ENCODE measurements at regions not wholly inside any gene's neighbourhood (a gene's known extent, or its start where the extent isn't known, plus 50 kb on each side); places are given as distances from the start of the nearest gene placed in this dataset.

DNA sequence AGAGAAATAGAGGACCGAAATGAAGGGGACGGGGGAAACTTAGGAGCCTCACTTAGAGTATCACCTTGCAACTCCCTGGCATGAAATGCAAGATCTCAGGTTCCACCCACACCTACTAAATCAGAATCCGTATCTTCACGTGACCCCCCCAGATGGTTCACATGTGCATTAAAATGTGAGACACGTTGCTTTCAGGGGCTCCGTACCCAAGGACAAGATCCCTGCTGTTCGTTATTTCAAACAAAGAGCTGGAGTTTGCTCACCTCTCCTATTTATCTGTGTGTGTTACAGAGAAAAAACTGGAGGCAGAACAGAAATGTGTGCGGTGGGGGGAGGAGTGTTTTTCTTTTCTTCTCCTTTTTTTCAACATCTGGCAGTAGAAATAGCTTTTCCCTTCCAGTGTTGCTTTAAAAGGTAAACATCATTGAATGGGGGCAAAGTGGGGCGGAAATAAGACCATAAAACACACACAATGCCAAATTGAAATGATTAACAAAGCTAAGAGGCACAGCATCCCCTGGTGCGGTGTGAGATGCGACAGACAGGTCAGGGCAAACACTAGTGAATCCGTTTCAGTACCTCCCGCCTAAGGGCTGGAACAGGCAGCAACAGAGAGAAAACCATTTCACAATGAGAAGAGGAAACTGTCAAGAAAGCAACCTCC is 145.4 kb downstream of the SOX9 start:
- TF ChIP-seq TCF7 (CRISPR knock-in tag; IDR thresholded peaks at IDR 0.05; ENCODE audit: low read depth), result no peak
- no peak for TF ChIP-seq EMX1 (CRISPR knock-in tag; IDR thresholded peaks at IDR 0.05)
- TF ChIP-seq, protein P1, sequence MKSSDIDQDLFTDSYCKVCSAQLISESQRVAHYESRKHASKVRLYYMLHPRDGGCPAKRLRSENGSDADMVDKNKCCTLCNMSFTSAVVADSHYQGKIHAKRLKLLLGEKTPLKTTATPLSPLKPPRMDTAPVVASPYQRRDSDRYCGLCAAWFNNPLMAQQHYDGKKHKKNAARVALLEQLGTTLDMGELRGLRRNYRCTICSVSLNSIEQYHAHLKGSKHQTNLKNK (CRISPR knock-in tag; IDR thresholded peaks at IDR 0.05), result no peak
- TF ChIP-seq RORB (CRISPR knock-in tag; IDR thresholded peaks at IDR 0.05), result no peak
- TF ChIP-seq, protein P2, sequence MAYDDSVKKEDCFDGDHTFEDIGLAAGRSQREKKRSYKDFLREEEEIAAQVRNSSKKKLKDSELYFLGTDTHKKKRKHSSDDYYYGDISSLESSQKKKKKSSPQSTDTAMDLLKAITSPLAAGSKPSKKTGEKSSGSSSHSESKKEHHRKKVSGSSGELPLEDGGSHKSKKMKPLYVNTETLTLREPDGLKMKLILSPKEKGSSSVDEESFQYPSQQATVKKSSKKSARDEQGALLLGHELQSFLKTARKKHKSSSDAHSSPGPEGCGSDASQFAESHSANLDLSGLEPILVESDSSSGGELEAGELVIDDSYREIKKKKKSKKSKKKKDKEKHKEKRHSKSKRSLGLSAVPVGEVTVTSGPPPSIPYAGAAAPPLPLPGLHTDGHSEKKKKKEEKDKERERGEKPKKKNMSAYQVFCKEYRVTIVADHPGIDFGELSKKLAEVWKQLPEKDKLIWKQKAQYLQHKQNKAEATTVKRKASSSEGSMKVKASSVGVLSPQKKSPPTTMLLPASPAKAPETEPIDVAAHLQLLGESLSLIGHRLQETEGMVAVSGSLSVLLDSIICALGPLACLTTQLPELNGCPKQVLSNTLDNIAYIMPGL (CRISPR knock-in tag; IDR thresholded peaks at IDR 0.05), result no peak
- TF ChIP-seq, protein P3, sequence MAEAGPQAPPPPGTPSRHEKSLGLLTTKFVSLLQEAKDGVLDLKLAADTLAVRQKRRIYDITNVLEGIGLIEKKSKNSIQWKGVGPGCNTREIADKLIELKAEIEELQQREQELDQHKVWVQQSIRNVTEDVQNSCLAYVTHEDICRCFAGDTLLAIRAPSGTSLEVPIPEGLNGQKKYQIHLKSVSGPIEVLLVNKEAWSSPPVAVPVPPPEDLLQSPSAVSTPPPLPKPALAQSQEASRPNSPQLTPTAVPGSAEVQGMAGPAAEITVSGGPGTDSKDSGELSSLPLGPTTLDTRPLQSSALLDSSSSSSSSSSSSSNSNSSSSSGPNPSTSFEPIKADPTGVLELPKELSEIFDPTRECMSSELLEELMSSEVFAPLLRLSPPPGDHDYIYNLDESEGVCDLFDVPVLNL (CRISPR knock-in tag; IDR thresholded peaks at IDR 0.05; ENCODE audit: borderline replicate concordance, low read depth), result no peak
- TF ChIP-seq ZNF396 (CRISPR knock-in tag; IDR thresholded peaks at IDR 0.05; ENCODE audit: borderline replicate concordance), result no peak
- ATAC-seq (no peak), DNase-seq (ENCODE audit: low spot score) (no peak)
- POLR2A ChIA-PET, result no interaction called here
- no peak overlapping the region for H3K4me3 Mint-ChIP-seq
- CTCF ChIA-PET, result no interaction called here
- H3K27me3 Mint-ChIP-seq (ENCODE audit: low read depth), result peaks cover 4% of the 10 kb centered on the region; the same call in 1 of the 2 replicates
- no peak overlapping the region for H3K27ac Mint-ChIP-seq
- H3K9me3 Mint-ChIP-seq, result peaks cover 7% of the 10 kb centered on the region
- H3K4me1 Mint-ChIP-seq, result peaks cover 33% of the 10 kb centered on the region
- H3K36me3 Mint-ChIP-seq, result no peaks in the 10 kb centered on the region

DNA sequence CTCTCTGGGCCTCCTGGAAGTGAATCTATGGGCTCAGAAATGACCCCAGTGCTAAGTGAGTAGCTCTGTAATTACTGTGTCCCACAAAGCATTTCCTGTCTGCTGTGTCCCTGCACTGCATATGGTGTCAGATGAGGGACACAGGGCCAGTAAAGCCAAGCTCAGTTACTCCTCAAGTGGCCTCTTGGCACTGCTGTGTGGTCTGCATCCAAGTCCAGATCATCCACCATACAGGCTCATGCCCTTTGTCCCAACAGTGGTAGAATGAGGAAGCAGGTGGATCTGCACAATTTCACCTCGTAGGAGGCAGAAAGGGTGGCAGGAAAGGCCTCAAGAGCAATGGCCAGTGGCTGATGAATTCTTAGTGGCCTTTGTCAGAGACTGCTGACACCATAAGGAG is 146.8 kb downstream of the SOX9 start:
- peaks cover 33% of the 10 kb centered on the region for H3K4me1 Mint-ChIP-seq

DNA sequence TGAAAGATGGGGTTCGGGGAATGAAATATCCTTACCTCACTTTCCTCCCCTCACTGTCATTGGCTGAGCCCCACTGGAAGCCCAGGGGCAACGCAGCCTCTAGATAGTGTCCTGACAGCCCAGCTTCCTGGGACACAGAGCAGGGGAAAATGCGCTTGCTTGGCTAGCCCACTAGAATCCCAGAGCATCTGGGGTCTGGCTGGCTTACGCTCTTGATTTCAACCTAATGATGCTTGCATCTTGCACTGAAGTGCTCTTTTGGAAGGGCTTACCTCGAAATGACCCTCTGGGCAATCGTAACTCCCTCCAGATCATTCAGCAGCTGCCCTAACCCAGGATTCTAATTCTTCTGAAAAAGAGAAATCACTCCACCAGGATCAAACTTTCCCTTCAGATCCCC is 147.6 kb downstream of the SOX9 start:
- no peaks in the 10 kb centered on the region for H3K36me3 Mint-ChIP-seq
- ChIA-PET POLR2A (no interaction called here), CTCF (interaction anchor here (1.5 kb wide), 1 partner anchor 148 kb away, joined by 4 read pairs; the partner anchor contains the start of gene SOX9)
- no peaks in the 10 kb centered on the region for H3K9me3 Mint-ChIP-seq
- ATAC-seq (no peak), DNase-seq (ENCODE audit: low spot score) (no peak)
- H3K4me1 Mint-ChIP-seq, result peaks cover 40% of the 10 kb centered on the region
- H3K4me3 Mint-ChIP-seq, result no peak overlapping the region
- no peak overlapping the region for H3K27ac Mint-ChIP-seq
- peaks cover 3% of the 10 kb centered on the region; the same call in 1 of the 2 replicates for H3K27me3 Mint-ChIP-seq (ENCODE audit: low read depth)
- TF ChIP-seq, protein P4, sequence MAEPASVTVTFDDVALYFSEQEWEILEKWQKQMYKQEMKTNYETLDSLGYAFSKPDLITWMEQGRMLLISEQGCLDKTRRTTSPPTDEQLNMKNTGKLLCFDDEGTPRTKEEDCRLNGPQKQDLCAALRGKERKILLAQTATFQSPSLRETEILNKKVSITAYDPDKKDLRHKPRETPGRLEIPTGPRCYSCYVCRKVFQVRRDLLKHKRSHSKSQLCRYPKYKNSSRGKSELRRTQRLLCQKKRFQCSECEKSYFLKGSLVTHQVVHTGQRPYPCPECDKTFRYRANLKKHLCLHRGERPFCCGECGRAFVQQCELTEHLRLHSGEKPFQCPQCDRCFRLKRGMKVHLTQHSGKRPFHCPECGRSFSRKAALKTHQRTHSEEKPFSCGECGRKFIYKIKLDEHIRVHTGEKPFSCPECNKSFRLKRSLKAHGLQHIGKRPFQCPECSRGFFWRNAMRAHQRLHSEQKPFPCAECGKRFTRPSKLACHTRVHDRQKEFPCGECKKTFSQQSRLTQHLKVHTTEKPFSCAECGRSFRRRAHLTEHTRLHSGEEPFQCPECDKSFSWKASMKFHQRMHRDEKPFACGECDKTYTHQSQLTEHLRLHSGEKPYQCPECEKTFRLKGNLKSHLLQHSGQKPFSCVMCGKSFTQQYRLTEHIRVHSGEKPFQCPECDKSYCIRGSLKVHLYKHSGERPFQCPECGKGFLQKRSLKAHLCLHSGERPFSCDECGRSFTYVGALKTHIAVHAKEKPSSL (CRISPR knock-in tag; conservative IDR thresholded peaks at IDR 0.05), result no peak
- TF ChIP-seq HMGA2 (CRISPR knock-in tag; IDR thresholded peaks at IDR 0.05), result no peak
- TF ChIP-seq JUN (CRISPR knock-in tag; IDR thresholded peaks at IDR 0.05), result no peak
- TF ChIP-seq, protein P3 (CRISPR knock-in tag; IDR thresholded peaks at IDR 0.05; ENCODE audit: borderline replicate concordance, low read depth), result no peak
- TF ChIP-seq, protein P5, sequence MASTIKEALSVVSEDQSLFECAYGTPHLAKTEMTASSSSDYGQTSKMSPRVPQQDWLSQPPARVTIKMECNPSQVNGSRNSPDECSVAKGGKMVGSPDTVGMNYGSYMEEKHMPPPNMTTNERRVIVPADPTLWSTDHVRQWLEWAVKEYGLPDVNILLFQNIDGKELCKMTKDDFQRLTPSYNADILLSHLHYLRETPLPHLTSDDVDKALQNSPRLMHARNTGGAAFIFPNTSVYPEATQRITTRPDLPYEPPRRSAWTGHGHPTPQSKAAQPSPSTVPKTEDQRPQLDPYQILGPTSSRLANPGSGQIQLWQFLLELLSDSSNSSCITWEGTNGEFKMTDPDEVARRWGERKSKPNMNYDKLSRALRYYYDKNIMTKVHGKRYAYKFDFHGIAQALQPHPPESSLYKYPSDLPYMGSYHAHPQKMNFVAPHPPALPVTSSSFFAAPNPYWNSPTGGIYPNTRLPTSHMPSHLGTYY (CRISPR knock-in tag; IDR thresholded peaks at IDR 0.05), result no peak
- no peak for TF ChIP-seq ZNF219 (CRISPR knock-in tag; IDR thresholded peaks at IDR 0.05; ENCODE audit: borderline replicate concordance)
- TF ChIP-seq SP1 (CRISPR knock-in tag; conservative IDR thresholded peaks at IDR 0.05), result no peak
- no peak for TF ChIP-seq ZNF416 (CRISPR knock-in tag; IDR thresholded peaks at IDR 0.05)

More for the DNA sequence above, 146.8 kb downstream of the SOX9 start:
- Mint-ChIP-seq H3K27me3 (ENCODE audit: low read depth) (peaks cover 3% of the 10 kb centered on the region; the same call in 1 of the 2 replicates), H3K9me3 (no peaks in the 10 kb centered on the region), H3K36me3 (no peaks in the 10 kb centered on the region), H3K27ac (no peak overlapping the region), H3K4me3 (no peak overlapping the region)
- ChIA-PET POLR2A (no interaction called here), CTCF (no interaction called here)
- no peak for TF ChIP-seq GTF2I (CRISPR knock-in tag; conservative IDR thresholded peaks at IDR 0.05)
- TF ChIP-seq, protein P4 (CRISPR knock-in tag; conservative IDR thresholded peaks at IDR 0.05), result no peak
- no peak for TF ChIP-seq ZNF138 (CRISPR knock-in tag; conservative IDR thresholded peaks at IDR 0.05)
- TF ChIP-seq TEAD1 (CRISPR knock-in tag; IDR thresholded peaks at IDR 0.05), result no peak
- TF ChIP-seq, protein P6, sequence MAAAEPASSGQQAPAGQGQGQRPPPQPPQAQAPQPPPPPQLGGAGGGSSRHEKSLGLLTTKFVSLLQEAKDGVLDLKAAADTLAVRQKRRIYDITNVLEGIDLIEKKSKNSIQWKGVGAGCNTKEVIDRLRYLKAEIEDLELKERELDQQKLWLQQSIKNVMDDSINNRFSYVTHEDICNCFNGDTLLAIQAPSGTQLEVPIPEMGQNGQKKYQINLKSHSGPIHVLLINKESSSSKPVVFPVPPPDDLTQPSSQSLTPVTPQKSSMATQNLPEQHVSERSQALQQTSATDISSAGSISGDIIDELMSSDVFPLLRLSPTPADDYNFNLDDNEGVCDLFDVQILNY (CRISPR knock-in tag; IDR thresholded peaks at IDR 0.05), result no peak
- TF ChIP-seq TCF7 (CRISPR knock-in tag; IDR thresholded peaks at IDR 0.05; ENCODE audit: low read depth), result no peak
- no peak for TF ChIP-seq KAT7 (CRISPR knock-in tag; IDR thresholded peaks at IDR 0.05; ENCODE audit: borderline replicate concordance)
- no peak for TF ChIP-seq ZNF317 (CRISPR knock-in tag; IDR thresholded peaks at IDR 0.05; ENCODE audit: borderline replicate concordance, low read depth)
- no peak for TF ChIP-seq PRRX2 (CRISPR knock-in tag; IDR thresholded peaks at IDR 0.05)
- no peak for TF ChIP-seq SP1 (CRISPR knock-in tag; conservative IDR thresholded peaks at IDR 0.05)
- TF ChIP-seq OVOL2 (CRISPR knock-in tag; IDR thresholded peaks at IDR 0.05; ENCODE audit: borderline replicate concordance), result no peak
- ATAC-seq (no peak), DNase-seq (ENCODE audit: low spot score) (no peak)

All from WTC11 (cell line).